HT1080 (cell line): ENCODE measurements at regions not wholly inside any gene's neighbourhood (a gene's known extent, or its start where the extent isn't known, plus 50 kb on each side); places are given as distances from the start of the nearest gene placed in this dataset.
"Not testable (repeated sequence)": the region's sequence is repeated elsewhere in the genome, so short reads cannot be mapped to it uniquely, and the experiment has no call there.

ENCODE experiments used
- DNase-seq: peaks from one replicate; pipeline ENCODE4 v3.0.0-alpha.2; 2015; ENCODE audit warnings: low read depth

DNA sequence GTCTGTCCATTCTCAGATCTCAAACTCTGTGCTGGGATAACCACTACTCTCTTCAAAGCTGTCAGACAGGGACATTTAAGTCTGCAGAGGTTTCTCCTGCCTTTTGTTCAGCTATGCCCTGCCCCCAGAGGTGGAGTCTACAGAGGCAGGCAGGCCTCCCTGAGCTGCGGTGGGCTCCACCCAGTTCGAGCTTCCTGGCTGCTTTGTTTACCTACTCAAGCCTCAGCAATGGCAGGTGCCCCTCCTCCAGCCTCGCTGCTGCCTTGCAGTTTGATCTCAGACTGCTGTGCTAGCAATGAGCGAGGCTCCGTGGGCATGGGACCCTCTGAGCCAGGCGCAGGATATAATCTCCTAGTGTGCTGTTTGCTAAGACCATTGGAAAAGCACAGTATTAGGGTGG is 53.1 kb upstream of the HUNK start:
- DNase-seq: not testable (repeated sequence)

GRCh38 chr21:31814356-31814755 is 58.5 kb upstream of the HUNK start:
- DNase-seq: not testable (repeated sequence)

DNA sequence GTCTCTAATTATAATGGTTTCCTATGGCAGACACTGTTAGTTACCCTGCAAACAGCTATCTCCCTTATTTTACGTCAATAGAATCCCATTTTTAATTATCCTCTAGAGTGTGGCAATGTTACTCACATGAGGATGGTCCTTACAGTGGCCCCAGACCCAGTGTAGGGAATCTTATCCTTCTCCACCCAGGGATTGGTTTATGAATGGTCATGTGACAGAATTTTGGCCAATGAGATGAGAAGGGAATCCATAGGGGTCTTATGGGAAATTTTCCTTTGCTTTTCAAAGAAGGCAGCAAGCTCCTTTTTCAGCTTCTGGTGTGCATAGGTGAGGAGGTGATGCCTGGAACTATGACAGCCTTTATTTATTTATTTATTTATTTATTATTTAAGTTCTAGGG is 59.0 kb upstream of the HUNK start:
- no peak for DNase-seq

DNA sequence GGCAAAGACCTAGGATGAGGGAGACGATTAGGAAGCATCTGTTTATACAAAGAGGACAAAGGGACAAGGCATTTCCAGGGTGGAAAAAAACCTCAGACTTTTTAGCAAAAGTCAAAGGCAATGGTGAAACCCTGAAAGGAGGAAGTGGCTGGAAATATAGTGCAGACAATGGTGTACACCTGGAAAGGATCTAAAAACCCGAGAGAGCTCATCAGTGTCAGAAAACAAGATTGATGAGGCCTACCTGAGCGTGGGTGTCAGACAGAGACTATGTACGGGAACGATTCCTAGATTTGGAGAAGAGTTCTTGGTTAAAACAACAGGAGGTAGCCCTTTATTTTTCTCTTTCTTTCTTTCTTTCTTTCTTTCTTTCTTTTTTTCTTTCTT is 68.8 kb upstream of the HUNK start:
- no peak for DNase-seq

DNA sequence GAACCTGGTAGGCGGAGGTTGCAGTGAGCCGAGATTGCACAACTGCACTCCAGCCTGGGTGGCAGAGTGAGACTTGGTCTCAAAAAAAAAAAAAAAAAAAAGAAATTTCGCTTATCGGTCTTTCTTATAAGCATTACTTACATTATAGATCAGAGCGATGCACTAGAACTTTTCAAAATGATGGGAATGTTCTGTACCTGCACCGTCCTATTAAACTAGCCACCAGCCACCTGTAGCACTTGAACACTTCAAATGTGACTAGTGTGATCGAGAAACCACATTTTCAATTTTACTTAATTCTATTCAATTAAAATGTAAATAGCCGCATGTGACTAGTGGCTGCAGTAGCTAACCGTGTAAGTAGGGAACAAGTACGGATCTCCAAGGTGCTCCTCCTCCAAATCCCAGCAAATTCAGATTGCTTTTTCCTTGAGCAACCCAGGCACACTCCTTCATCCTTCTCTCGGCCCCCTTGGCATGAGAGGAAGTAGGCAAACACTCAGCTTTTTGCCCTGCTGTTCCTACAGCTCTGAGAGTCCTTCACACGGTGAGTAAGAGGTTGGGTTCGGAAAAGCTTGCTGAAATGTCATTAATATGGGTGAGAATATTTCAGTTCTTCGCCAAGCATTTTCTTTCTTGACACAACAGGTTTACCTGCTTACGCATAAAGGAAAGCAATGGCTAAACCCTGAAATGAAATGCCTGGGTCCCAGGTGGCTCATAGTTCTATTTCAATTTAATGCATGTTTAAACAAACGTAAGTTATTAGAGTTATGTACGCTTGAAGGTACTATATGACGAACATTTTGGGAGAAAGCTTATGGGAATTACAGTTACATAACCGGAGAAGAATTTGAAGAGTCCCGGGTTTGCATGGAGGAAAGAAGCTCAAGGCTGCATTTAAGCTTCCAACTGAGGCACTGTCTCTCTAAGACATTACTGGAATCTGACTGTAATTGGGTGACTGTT is 69.5 kb upstream of the HUNK start:
- DNase-seq: no peak

DNA sequence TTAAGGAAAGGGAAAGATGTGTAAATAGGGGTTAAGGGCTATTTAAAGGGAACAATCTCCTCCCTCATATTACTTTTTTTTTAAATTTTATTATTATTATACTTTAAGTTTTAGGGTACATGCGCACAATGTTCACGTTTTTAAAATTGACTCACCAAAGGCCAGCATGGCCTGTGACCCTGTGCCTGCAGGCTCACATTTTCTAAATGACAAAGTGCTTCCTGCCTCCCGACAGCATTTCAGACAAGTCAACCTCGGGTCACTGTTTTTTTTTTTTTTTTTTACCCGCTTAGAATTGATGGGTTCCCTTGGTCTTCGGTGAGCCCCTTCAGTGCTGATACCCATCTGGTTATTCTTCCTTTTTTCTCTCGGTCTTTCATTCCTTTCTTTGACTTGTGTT is 70.4 kb upstream of the SCAF4 start:
- no peak for DNase-seq

- DNase-seq: no peak
Observed at GRCh38 chr21:31801551-31802219, 69.8 kb upstream of the SCAF4 start.

DNA sequence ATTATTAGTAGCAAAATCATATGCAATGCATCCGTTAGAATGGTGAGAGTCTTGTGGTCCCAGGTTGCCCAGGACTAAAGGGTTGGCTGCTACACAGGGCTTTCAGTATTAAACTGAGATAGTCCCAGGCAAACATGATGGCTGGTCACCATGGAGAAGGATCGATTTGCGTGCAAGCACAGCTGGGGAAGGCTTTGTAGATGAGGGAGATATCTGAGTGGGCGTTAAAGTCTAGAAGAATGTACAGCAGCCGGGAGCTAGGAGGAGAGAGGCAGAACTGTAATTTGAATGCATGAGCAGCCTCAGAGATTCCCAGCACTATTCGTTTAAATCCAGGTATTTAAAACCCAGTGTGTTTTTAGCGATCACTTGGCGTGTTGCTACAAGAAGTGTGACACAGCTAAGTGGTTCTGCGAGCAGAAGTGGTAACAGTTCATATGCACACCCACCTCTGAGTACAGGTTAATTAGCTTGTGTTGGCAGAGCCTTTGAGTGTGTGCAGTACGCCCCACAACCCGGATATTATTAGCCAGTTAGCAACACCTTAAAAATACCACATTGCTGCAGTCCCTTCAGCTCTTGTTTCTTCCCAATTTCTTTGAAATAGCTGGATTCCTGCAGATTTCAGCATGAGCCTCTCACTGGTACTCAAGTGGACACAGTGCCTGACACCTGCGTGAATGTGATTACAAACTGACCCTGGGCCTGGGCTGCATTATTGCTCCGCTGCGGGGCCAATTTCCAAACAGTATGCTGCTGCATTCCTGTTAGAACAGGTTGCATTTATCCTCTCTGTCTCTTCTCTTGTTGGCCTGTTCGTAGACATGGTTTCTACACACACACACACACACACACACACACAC is 67.2 kb upstream of the SCAF4 start:
- no peak for DNase-seq

- DNase-seq: no peak
Observed at GRCh38 chr21:31795992-31796391, 64.1 kb upstream of the SCAF4 start.

DNA sequence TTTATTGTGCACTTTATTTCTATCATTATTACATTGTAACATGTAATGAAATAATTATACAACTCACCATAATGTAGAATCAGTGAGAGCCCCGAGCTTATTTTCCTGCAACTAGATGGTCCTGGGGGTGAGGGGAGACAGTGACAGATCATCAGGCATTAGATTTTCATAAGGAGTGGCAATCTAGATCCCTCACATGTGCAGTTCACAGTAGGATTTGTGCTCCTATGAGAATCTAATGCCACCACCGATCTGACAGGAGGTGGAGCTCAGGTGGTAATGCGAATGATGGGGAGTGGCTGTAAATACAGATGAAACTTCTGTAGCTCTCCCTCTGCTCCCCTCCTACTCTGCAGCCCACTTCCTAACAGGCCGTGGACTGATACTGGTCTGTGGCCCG is 58.5 kb upstream of the SCAF4 start:
- not testable (repeated sequence) for DNase-seq

GRCh38 chr21:31788581-31788980 is 56.7 kb upstream of the SCAF4 start:
- DNase-seq: no peak

DNA sequence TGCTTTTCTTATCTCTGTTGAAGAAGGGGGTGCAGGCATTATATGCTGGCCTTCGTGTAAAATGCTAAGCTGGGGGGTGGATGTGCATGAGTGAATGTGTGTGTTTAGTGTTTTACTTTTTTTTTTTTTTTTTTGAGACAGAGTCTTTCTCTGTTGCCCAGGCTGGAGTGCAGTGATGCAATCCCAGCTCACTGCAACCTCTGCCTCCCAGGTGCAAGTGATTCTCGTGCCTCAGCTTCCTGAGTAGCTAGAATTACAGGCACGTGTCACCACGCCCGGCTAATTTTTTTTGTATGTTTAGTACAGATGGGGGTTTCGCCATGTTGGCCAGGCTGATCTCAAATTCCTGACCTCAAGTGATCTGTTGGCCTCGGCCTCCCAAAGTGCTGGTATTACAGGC is 55.8 kb upstream of the SCAF4 start:
- DNase-seq: peak; percentile 19

DNA sequence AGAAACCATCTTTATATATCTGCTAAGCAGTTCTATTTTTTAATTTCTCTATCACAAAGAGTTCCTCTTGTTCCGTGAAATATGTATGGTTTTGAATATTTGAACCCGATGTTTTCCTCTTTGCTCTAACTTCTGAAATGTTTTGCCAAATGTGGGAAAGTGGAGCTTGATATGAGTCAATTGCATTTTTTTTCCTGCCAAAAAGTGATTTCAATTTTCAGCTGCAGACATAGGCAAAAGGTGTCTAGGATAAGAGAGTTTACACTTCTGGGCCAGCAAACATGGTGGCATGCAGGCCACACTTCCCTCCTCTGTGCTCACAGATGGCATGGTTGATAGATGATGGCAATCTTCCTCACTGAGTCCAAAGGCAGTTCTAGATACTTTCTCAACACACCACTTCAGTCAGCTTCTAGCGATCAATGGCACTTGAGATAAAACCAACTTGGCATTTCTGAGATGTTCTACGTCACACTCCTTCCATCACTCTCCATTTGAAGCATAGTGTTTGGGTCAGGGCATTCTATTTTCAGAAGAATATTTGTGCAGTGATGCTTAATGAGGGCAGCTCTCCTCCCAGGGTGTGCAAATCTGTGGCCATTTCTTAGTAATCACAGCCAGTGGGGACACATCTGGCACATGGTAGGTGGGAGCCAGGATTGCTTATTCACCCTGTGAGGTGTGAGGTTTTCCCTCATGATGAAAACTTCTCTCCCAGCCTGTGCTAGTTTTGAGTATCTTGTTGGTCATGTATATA is 54.4 kb upstream of the SCAF4 start:
- no peak for DNase-seq

GRCh38 chr21:31785237-31786163 is 53.6 kb upstream of the SCAF4 start:
- peak; percentile 36 for DNase-seq

DNA sequence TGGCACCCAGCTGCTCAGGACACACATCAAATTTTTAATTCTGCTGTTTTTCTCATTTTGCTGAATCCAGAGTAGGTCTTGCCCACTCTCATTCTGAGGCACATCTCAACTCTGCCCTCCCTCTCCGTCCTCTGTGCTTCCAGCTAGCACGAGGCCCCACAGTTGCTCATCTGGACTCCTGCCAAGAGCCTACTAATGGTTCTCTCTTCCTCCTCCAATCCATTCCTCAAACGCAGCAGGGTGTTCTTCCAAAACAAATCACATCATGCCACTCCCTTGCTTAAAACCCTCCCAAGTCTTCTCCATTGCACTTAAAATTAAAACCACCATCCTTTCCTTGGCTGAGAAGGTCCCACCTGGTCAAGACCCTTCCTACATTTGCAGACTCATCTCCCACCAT is 49.8 kb upstream of the SCAF4 start:
- peak; percentile 48 for DNase-seq
